NCI-H1417 treated with DMSO at 0.1 percent for 48 hours (cell line): ENCODE measurements at regions not wholly inside any gene's neighbourhood (a gene's known extent, or its start where the extent isn't known, plus 50 kb on each side); places are given as distances from the start of the nearest gene placed in this dataset.
"Not testable (repeated sequence)": the region's sequence is repeated elsewhere in the genome, so short reads cannot be mapped to it uniquely, and the experiment has no call there.

ENCODE experiments used
- DNase-seq: peaks from one replicate; lab custom pipeline; 2025; lab: John Stamatoyannopoulos, UW

- DNase-seq, result no peak
These were observed 981.1 kb downstream of the SLC6A15 start for GRCh38 chr12:83931451-83931850.

GRCh38 chr12:83929792-83930191 is 982.8 kb downstream of the SLC6A15 start:
- DNase-seq, result not testable (repeated sequence)

- DNase-seq, result no peak
These were observed 991.6 kb downstream of the SLC6A15 start for GRCh38 chr12:83920821-83921547.

GRCh38 chr12:83919081-83919480 is 993.5 kb downstream of the SLC6A15 start:
- DNase-seq, result no peak

- no peak for DNase-seq
These were observed 1008.4 kb downstream of the SLC6A15 start for GRCh38 chr12:83904175-83904574.

GRCh38 chr12:83896416-83896815 is 1016.2 kb downstream of the SLC6A15 start:
- DNase-seq, result no peak

- no peak for DNase-seq
These were observed 1019.5 kb downstream of the SLC6A15 start for GRCh38 chr12:83893101-83893500.

GRCh38 chr12:83889745-83890144 is 1022.9 kb downstream of the SLC6A15 start:
- no peak for DNase-seq

GRCh38 chr12:83886479-83886878 is 1026.1 kb downstream of the SLC6A15 start:
- no peak for DNase-seq

GRCh38 chr12:83870921-83871599 is 1041.5 kb downstream of the SLC6A15 start:
- not testable (repeated sequence) for DNase-seq

- no peak for DNase-seq
These were observed 1046.1 kb downstream of the SLC6A15 start for GRCh38 chr12:83866477-83866876.

- DNase-seq, result no peak
These were observed 1047.2 kb downstream of the SLC6A15 start for GRCh38 chr12:83865431-83865830.

GRCh38 chr12:83864054-83864453 is 1048.5 kb downstream of the SLC6A15 start:
- no peak for DNase-seq

GRCh38 chr12:83859021-83859420 is 1053.6 kb downstream of the SLC6A15 start:
- no peak for DNase-seq

- DNase-seq, result no peak
These were observed 1055.8 kb downstream of the SLC6A15 start for GRCh38 chr12:83856803-83857202.

GRCh38 chr12:83850531-83850930 is 1062.1 kb downstream of the SLC6A15 start:
- no peak for DNase-seq

GRCh38 chr12:83848702-83849101 is 1063.9 kb downstream of the SLC6A15 start:
- no peak for DNase-seq

GRCh38 chr12:83843541-83843940 is 1069.1 kb downstream of the SLC6A15 start:
- no peak for DNase-seq

GRCh38 chr12:83841620-83842019 is 1071.0 kb downstream of the SLC6A15 start:
- DNase-seq, result no peak

GRCh38 chr12:83827860-83828259 is 1084.7 kb downstream of the SLC6A15 start:
- DNase-seq, result no peak

- DNase-seq, result no peak
These were observed 1085.4 kb downstream of the SLC6A15 start for GRCh38 chr12:83827193-83827592.

GRCh38 chr12:83826112-83826511 is 1086.5 kb downstream of the SLC6A15 start:
- no peak for DNase-seq

- DNase-seq, result no peak
These were observed 1089.1 kb downstream of the SLC6A15 start for GRCh38 chr12:83823386-83824045.
